Putamen (tissue), 1 donor: ENCODE measurements at regions not wholly inside any gene's neighbourhood (a gene's known extent, or its start where the extent isn't known, plus 50 kb on each side); places are given as distances from the start of the nearest gene placed in this dataset.
"Not testable (repeated sequence)": the region's sequence is repeated elsewhere in the genome, so short reads cannot be mapped to it uniquely, and the experiment has no call there.

Source experiments
- DNase-seq: peaks from one replicate; pipeline ENCODE4 v3.0.0-alpha.2; 2016; ENCODE audit warnings: low spot score

- no peak for DNase-seq
Observed at GRCh38 chr5:85170183-85170582, 785.5 kb upstream of the EDIL3 start.

GRCh38 chr5:85173469-85173868, 788.8 kb upstream of the EDIL3 start:
- DNase-seq = no peak

GRCh38 chr5:85182344-85182743, 797.7 kb upstream of the EDIL3 start:
- no peak for DNase-seq

- no peak for DNase-seq
Observed at GRCh38 chr5:85204289-85204688, 819.6 kb upstream of the EDIL3 start.

GRCh38 chr5:85205430-85205829, 820.8 kb upstream of the EDIL3 start:
- no peak for DNase-seq

- no peak for DNase-seq
Observed at GRCh38 chr5:85225388-85225787, 840.7 kb upstream of the EDIL3 start.

- DNase-seq = no peak
Observed at GRCh38 chr5:85249204-85249603, 864.5 kb upstream of the EDIL3 start.

- no peak for DNase-seq
Observed at GRCh38 chr5:85263125-85263524, 878.4 kb upstream of the EDIL3 start.

GRCh38 chr5:85266692-85267091, 882.0 kb upstream of the EDIL3 start:
- no peak for DNase-seq

- DNase-seq = no peak
Observed at GRCh38 chr5:85268194-85268593, 883.5 kb upstream of the EDIL3 start.

GRCh38 chr5:85278193-85278592, 893.5 kb upstream of the EDIL3 start:
- no peak for DNase-seq

GRCh38 chr5:85288914-85289313, 904.2 kb upstream of the EDIL3 start:
- DNase-seq = no peak

GRCh38 chr5:85293145-85293785, 908.6 kb upstream of the EDIL3 start:
- no peak for DNase-seq

GRCh38 chr5:85304524-85304923, 919.8 kb upstream of the EDIL3 start:
- no peak for DNase-seq

GRCh38 chr5:85305766-85306165, 921.1 kb upstream of the EDIL3 start:
- DNase-seq = no peak

GRCh38 chr5:85311536-85311935, 926.9 kb upstream of the EDIL3 start:
- no peak for DNase-seq

- no peak for DNase-seq
Observed at GRCh38 chr5:85320495-85320894, 935.8 kb upstream of the EDIL3 start.

- DNase-seq = no peak
Observed at GRCh38 chr5:85333276-85333675, 948.6 kb upstream of the EDIL3 start.

- DNase-seq = no peak
Observed at GRCh38 chr5:85337435-85337834, 952.8 kb upstream of the EDIL3 start.

- no peak for DNase-seq
Observed at GRCh38 chr5:85340790-85341189, 956.1 kb upstream of the EDIL3 start.

GRCh38 chr5:85345818-85346217, 961.1 kb upstream of the EDIL3 start:
- DNase-seq = no peak

- no peak for DNase-seq
Observed at GRCh38 chr5:85357309-85357708, 972.6 kb upstream of the EDIL3 start.

GRCh38 chr5:85375525-85375924, 990.8 kb upstream of the EDIL3 start:
- no peak for DNase-seq

GRCh38 chr5:85388770-85389169, 1004.1 kb upstream of the EDIL3 start:
- no peak for DNase-seq

GRCh38 chr5:85392309-85392708, 1007.6 kb upstream of the EDIL3 start:
- not testable (repeated sequence) for DNase-seq
